B cell (primary cell): ENCODE measurements at regions not wholly inside any gene's neighbourhood (a gene's known extent, or its start where the extent isn't known, plus 50 kb on each side); places are given as distances from the start of the nearest gene placed in this dataset.

ENCODE experiments used
- ATAC-seq: fragments of 200-7000 bp; cut with Tn5 transposase; one replicate; pipeline ENCODE4 v1.10.0; 2021; ENCODE audit warnings: low read depth, mild to moderate bottlenecking, moderate number of reproducible peaks, moderate library complexity
- CTCF ChIA-PET: fragments of 350-600 bp; sonication (Branson Sonifier 250); formaldehyde crosslinking; loops from one replicate; lab custom pipeline; 2021; ENCODE audit warnings: antibody characterized with exemption, inconsistent platforms; lab: Charles Lee
- POLR2A ChIA-PET: fragments of 350-600 bp; sonication (Branson Sonifier 250); formaldehyde crosslinking; loops from one replicate; lab custom pipeline; 2021; ENCODE audit warnings: antibody characterized with exemption; lab: Charles Lee
- DNase-seq: peaks from one replicate; pipeline ENCODE4 v3.0.0; 2013
- H2AFZ ChIP-seq: 2 replicates; pipeline ENCODE4 v1.6.1; 2012; ENCODE audit warnings: mild to moderate bottlenecking, low read depth, low read length; ENCODE audit not compliant: insufficient read depth, poor library complexity, severe bottlenecking
- H3K27ac ChIP-seq, 2 donors: 1 replicate in 1 of 2; 2 replicates in 1 of 2; pipeline ENCODE4 v1.5.1; 2012 to 2013; ENCODE audit warnings: low read length in 2 of 2, mild to moderate bottlenecking in 2 of 2, moderate library complexity in 1 of 2
- H3K27me3 ChIP-seq, 4 experiments: fragments of 200-600 bp in 1 of 4; sonication (generic) in 1 of 4; replicated peaks in 1 of 4; 1 replicate in 2 of 4; 2 replicates in 2 of 4; pipeline versions ENCODE4 v1.6.1 to v1.7.0; 2013 to 2016; ENCODE audit warnings: low read length in 3 of 4, mild to moderate bottlenecking in 2 of 4, mixed read lengths in 1 of 4, moderate library complexity in 1 of 4; ENCODE audit not compliant: insufficient read depth in 4 of 4, control insufficient read depth in 3 of 4; ENCODE audit errors: control extremely low read depth in 1 of 4
- H3K36me3 ChIP-seq, 2 experiments: replicated peaks in 1 of 2; 1 replicate in 1 of 2; 2 replicates in 1 of 2; pipeline versions ENCODE4 v1.6.1 to v1.7.1; 2013; ENCODE audit warnings: low read length in 1 of 2; ENCODE audit not compliant: insufficient read depth in 2 of 2, control insufficient read depth in 1 of 2; ENCODE audit errors: control extremely low read depth in 1 of 2, extremely low read depth in 1 of 2
- H3K4me1 ChIP-seq, 2 donors: fragments of 200-600 bp in 1 of 2; sonication (generic) in 1 of 2; 1 replicate in 1 of 2; 2 replicates in 1 of 2; pipeline versions ENCODE4 v1.5.1 to v1.6.1; 2013 to 2017; ENCODE audit warnings: low read length in 2 of 2; ENCODE audit not compliant: control insufficient read depth in 2 of 2, insufficient read depth in 2 of 2
- H3K4me2 ChIP-seq: replicated peaks from 2 replicates; pipeline ENCODE3; 2012; ENCODE audit warnings: mild to moderate bottlenecking, low read depth, low read length; ENCODE audit not compliant: poor library complexity, severe bottlenecking
- H3K4me3 ChIP-seq, 5 experiments: fragments of 200-600 bp in 1 of 5; sonication (generic) in 1 of 5; 1 replicate in 3 of 5; 2 replicates in 2 of 5; pipeline versions ENCODE4 v1.5.1 to v1.7.0; 2011 to 2016; ENCODE audit warnings: low read length in 4 of 5, mild to moderate bottlenecking in 4 of 5, low read depth in 2 of 5, control low read depth in 1 of 5, moderate library complexity in 1 of 5; ENCODE audit not compliant: insufficient read depth in 1 of 5; ENCODE audit errors: control extremely low read depth in 1 of 5, extremely low read depth in 1 of 5
- H3K79me2 ChIP-seq: fragments of 200-600 bp; sonication (generic); one replicate; pipeline ENCODE4 v1.6.0; 2016; ENCODE audit warnings: low read length; ENCODE audit not compliant: control insufficient read depth, insufficient read depth
- H3K9ac ChIP-seq: fragments of 200-600 bp; sonication (generic); 2 replicates; pipeline ENCODE4 v1.6.1; 2017; ENCODE audit warnings: mild to moderate bottlenecking, low read length, moderate library complexity
- H3K9me3 ChIP-seq, 3 donors: one replicate each; pipeline versions ENCODE4 v1.6.1 to v1.7.1; 2013; ENCODE audit warnings: low read length in 2 of 3; ENCODE audit not compliant: control insufficient read depth in 2 of 3, insufficient read depth in 1 of 3; ENCODE audit errors: control extremely low read depth in 1 of 3
- H4K20me1 ChIP-seq: 2 replicates; pipeline ENCODE4 v1.6.0; 2012; ENCODE audit warnings: mild to moderate bottlenecking, low read length; ENCODE audit not compliant: insufficient read depth, control insufficient read depth, poor library complexity, severe bottlenecking
- H3K27ac Mint-ChIP-seq: one replicate; pipeline ENCODE4 v1.8.0; 2021; ENCODE audit warnings: mixed read lengths
- H3K27me3 Mint-ChIP-seq: one replicate; pipeline ENCODE4 v1.8.0; 2021; ENCODE audit warnings: mixed read lengths
- H3K4me1 Mint-ChIP-seq: one replicate; pipeline ENCODE4 v1.8.0; 2021; ENCODE audit warnings: mixed read lengths
- H3K4me3 Mint-ChIP-seq: one replicate; pipeline ENCODE4 v1.8.0; 2021; ENCODE audit warnings: mixed read lengths
- H3K9me3 Mint-ChIP-seq: one replicate; pipeline ENCODE4 v1.8.0; 2022; ENCODE audit warnings: mixed read lengths; ENCODE audit not compliant: insufficient read depth
- CTCF ChIP-seq: fragments of 200-600 bp; IDR thresholded peaks from one replicate; pipeline ENCODE4 v1.8.0; 2022; ENCODE audit warnings: antibody characterized with exemption, mild to moderate bottlenecking
- EZH2 ChIP-seq: IDR thresholded peaks from 2 replicates; pipeline ENCODE4 v1.6.1; 2012; ENCODE audit warnings: borderline replicate concordance, low read depth, mild to moderate bottlenecking, moderate library complexity, low read length; ENCODE audit not compliant: insufficient read depth, poor library complexity, severe bottlenecking
- WGBS: methylation state at CpG from one replicate; pipeline ENCODE4 v1.1.5; 2013; ENCODE audit warnings: missing lambda C conversion rate; ENCODE audit not compliant: insufficient coverage; 5-methylcytosine and 5-hydroxymethylcytosine counted together
- intact Hi-C: fragments of 100-400 bp; cut with micrococcal nuclease; formaldehyde crosslinking; loops from one replicate; pipeline ENCODE4 v1.10.0; 2022

- intact Hi-C loops = no loop called here
- no peaks in the 10 kb centered on the region for H3K79me2 ChIP-seq
- H3K27me3 Mint-ChIP-seq = no peaks in the 10 kb centered on the region
- DNase-seq = no peak
- TF ChIP-seq EZH2 = no peak
- TF ChIP-seq CTCF = no peak
- H3K4me2 ChIP-seq = no peak overlapping the region
- H3K9me3 Mint-ChIP-seq = peaks cover 3% of the 10 kb centered on the region
- H4K20me1 ChIP-seq = no peaks in the 10 kb centered on the region
- POLR2A ChIA-PET = no interaction called here
- ATAC-seq = no peak
- no peaks in the 10 kb centered on the region for H3K4me1 Mint-ChIP-seq
- no peaks in the 10 kb centered on the region for H3K27me3 ChIP-seq
- 71% methylated on average over 1 of the region's 2 CpGs for WGBS
- no peak overlapping the region for H3K27ac ChIP-seq
- H3K9me3 ChIP-seq = no peaks in the 10 kb centered on the region
- no peak overlapping the region for H3K4me3 ChIP-seq
- H3K27ac Mint-ChIP-seq = no peak overlapping the region
- CTCF ChIA-PET = no interaction called here
- H3K4me1 ChIP-seq = no peaks in the 10 kb centered on the region
- no peak overlapping the region for H2AFZ ChIP-seq
- no peak overlapping the region for H3K9ac ChIP-seq
- H3K36me3 ChIP-seq = no peaks in the 10 kb centered on the region
- no peak overlapping the region for H3K4me3 Mint-ChIP-seq
Measured at GRCh38 chr13:100962585-100962984, 288.0 kb upstream of the TMTC4 start.

- ChIA-PET POLR2A (no interaction called here), CTCF (no interaction called here)
- no peak overlapping the region for H3K4me3 Mint-ChIP-seq
- intact Hi-C loops = no loop called here
- Histone ChIP-seq H3K4me3 (no peak overlapping the region), H3K36me3 (no peaks in the 10 kb centered on the region), H3K4me2 (no peak overlapping the region), H3K9me3 (no peaks in the 10 kb centered on the region), H2AFZ (no peak overlapping the region), H3K27ac (no peak overlapping the region), H3K27me3 (no peaks in the 10 kb centered on the region), H3K4me1 (no peaks in the 10 kb centered on the region), H3K79me2 (no peaks in the 10 kb centered on the region), H4K20me1 (no peaks in the 10 kb centered on the region), H3K9ac (no peak overlapping the region)
- no peak for ATAC-seq
- H3K9me3 Mint-ChIP-seq = peaks cover 3% of the 10 kb centered on the region
- TF ChIP-seq EZH2 = no peak
- no peak for TF ChIP-seq CTCF
- WGBS = 77% methylated on average over 5 of the region's 7 CpGs
- H3K27ac Mint-ChIP-seq = no peak overlapping the region
- no peak for DNase-seq
- H3K27me3 Mint-ChIP-seq = no peaks in the 10 kb centered on the region
- H3K4me1 Mint-ChIP-seq = no peaks in the 10 kb centered on the region
Measured at GRCh38 chr13:100961186-100961585, 286.6 kb upstream of the TMTC4 start.
